ENCODE measurements at regions not wholly inside any gene's neighbourhood (a gene's known extent, or its start where the extent isn't known, plus 50 kb on each side); places are given as distances from the start of the nearest gene placed in this dataset.

GRCh38 chr21:35491114-35491513, 442.0 kb upstream of the RUNX1 start:
- DNase-seq (ENCODE audit: insufficient read length, low spot score): no peak
- no peak for FAIRE-seq
- no peak for TF ChIP-seq POLR2A (IDR thresholded peaks at IDR 0.05; ENCODE audit: low read depth, low read length)

GRCh38 chr21:35489389-35489980, 440.4 kb upstream of the RUNX1 start:
- no peak for FAIRE-seq
- TF ChIP-seq POLR2A (IDR thresholded peaks at IDR 0.05; ENCODE audit: low read depth, low read length): no peak
- DNase-seq (ENCODE audit: insufficient read length, low spot score): no peak

GRCh38 chr21:35488946-35489345, 439.8 kb upstream of the RUNX1 start:
- DNase-seq (ENCODE audit: insufficient read length, low spot score): no peak
- no peak for TF ChIP-seq POLR2A (IDR thresholded peaks at IDR 0.05; ENCODE audit: low read depth, low read length)
- no peak for FAIRE-seq

DNA sequence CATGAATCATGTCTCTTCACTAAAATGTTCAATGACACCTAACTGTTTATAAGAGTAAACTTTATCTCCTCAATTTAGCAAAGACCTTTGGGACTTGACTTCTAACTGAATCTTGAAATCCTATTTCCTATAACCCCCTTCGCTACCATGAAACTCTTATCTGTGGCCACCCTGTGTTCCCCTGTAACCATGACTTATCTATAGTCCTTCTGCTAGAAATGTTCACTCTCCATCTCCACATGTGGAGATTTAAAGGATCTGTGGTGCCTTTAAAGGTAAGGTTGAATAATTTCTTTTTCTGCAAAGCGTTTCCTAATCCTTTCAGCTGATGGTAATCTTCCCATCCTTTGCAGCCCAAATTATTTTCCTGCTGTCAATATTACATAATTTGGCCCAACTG, 436.3 kb upstream of the RUNX1 start:
- DNase-seq (ENCODE audit: insufficient read length, low spot score): no peak
- TF ChIP-seq POLR2A (IDR thresholded peaks at IDR 0.05; ENCODE audit: low read depth, low read length): no peak
- FAIRE-seq: no peak

- DNase-seq (ENCODE audit: insufficient read length, low spot score) (no peak), FAIRE-seq (no peak)
- TF ChIP-seq POLR2A (IDR thresholded peaks at IDR 0.05; ENCODE audit: low read depth, low read length): no peak
These were observed 435.7 kb upstream of the RUNX1 start for GRCh38 chr21:35484851-35485250.

GRCh38 chr21:35484032-35484431, 434.9 kb upstream of the RUNX1 start:
- DNase-seq (ENCODE audit: insufficient read length, low spot score) (no peak), FAIRE-seq (no peak)
- no peak for TF ChIP-seq POLR2A (IDR thresholded peaks at IDR 0.05; ENCODE audit: low read depth, low read length)

GRCh38 chr21:35482933-35483662, 434.0 kb upstream of the RUNX1 start:
- TF ChIP-seq POLR2A (IDR thresholded peaks at IDR 0.05; ENCODE audit: low read depth, low read length): no peak
- no peak for FAIRE-seq
- no peak for DNase-seq (ENCODE audit: insufficient read length, low spot score)

- FAIRE-seq: no peak
- no peak for TF ChIP-seq POLR2A (IDR thresholded peaks at IDR 0.05; ENCODE audit: low read depth, low read length)
- DNase-seq (ENCODE audit: insufficient read length, low spot score): no peak
These were observed 433.0 kb upstream of the RUNX1 start for GRCh38 chr21:35482096-35482495.

- TF ChIP-seq POLR2A (IDR thresholded peaks at IDR 0.05; ENCODE audit: low read depth, low read length): no peak
- FAIRE-seq (no peak), DNase-seq (ENCODE audit: insufficient read length, low spot score) (no peak)
These were observed 431.9 kb upstream of the RUNX1 start for GRCh38 chr21:35481005-35481404.

- TF ChIP-seq POLR2A (IDR thresholded peaks at IDR 0.05; ENCODE audit: low read depth, low read length): no peak
- no peak for FAIRE-seq
- DNase-seq (ENCODE audit: insufficient read length, low spot score): no peak
These were observed 430.4 kb upstream of the RUNX1 start for GRCh38 chr21:35479529-35479928.

DNA sequence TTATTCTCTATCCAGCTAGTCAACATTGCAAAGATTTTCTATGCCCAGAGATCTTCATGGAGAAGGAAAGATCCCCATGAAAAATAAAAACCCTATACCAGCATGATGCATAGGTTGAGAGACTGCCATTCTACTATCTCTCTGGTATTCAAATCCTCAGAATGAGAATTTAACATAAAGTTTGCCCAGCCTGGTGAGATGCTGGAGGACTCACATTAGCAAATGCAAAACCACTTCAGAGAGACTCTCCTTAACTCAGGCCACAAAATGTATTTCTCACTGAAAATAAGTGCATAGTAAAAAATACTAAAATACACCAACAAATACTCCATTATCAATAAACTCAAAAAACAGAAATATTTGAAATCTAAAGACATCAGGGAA, 430.0 kb upstream of the RUNX1 start:
- FAIRE-seq (no peak), DNase-seq (ENCODE audit: insufficient read length, low spot score) (no peak)
- TF ChIP-seq POLR2A (IDR thresholded peaks at IDR 0.05; ENCODE audit: low read depth, low read length): no peak

DNA sequence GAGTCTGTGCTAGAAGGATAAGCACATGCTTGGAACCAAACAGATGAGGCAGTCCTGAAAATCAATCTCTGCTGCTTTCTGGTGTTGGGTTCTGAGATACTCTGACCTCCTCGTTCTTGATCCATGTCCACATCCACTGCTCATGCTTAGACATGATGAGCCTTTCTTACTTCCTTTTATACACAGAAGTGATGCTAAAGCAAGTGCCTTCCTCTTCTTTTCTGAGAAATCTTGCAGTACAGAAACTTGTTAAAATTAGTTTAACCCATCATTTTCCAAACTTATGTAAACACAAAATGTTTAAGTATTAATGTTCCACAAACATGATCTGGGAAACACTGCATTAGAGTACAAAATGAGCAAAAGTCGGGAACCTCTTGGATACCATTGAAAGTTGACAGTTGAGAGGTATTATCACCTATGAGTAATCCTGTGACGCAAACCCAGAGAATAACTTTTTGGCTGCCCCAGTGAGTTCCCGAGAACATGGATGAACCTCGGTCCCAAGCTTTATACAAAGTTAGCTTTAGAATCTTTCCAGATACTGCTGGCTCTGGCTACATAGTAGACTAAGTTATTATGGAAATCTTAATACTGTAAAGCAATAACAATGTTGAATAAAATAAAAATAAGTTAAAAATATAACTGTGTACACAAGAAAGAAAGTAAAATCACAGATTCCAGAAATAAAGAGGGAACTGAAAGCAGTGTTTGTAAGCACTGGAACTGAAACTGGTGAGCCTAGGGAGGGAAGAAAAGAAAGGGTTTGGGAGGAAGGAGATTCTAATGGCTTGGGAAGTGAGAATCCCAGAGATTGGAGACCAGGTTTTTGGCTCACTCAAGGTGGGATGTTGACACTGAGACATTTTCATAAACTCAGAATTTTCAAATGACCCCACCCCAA, 429.3 kb upstream of the RUNX1 start:
- DNase-seq (ENCODE audit: insufficient read length, low spot score) (peak; percentile 21), FAIRE-seq (peak; percentile 53)
- TF ChIP-seq POLR2A (IDR thresholded peaks at IDR 0.05; ENCODE audit: low read depth, low read length): no peak

DNA sequence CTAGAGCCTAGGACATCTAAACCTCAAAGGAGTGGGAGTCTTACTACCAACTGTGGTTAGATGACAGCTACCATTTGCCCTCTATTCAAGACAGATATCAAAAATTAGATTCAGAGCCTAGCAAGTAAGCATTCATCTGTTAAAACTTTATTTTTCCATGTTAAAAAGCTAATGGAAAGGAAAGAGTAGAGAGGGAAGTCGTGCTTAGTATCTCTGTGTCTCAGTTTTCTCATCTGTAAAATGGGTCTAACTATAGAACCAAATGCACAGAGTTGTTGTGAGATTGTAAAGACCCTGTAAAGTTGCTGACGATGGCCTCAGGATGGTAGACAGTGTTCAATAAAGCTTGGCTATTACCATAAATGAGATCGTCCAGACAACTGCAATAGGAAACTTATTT, 428.5 kb upstream of the RUNX1 start:
- no peak for FAIRE-seq
- TF ChIP-seq POLR2A (IDR thresholded peaks at IDR 0.05; ENCODE audit: low read depth, low read length): no peak
- DNase-seq (ENCODE audit: insufficient read length, low spot score): no peak

DNA sequence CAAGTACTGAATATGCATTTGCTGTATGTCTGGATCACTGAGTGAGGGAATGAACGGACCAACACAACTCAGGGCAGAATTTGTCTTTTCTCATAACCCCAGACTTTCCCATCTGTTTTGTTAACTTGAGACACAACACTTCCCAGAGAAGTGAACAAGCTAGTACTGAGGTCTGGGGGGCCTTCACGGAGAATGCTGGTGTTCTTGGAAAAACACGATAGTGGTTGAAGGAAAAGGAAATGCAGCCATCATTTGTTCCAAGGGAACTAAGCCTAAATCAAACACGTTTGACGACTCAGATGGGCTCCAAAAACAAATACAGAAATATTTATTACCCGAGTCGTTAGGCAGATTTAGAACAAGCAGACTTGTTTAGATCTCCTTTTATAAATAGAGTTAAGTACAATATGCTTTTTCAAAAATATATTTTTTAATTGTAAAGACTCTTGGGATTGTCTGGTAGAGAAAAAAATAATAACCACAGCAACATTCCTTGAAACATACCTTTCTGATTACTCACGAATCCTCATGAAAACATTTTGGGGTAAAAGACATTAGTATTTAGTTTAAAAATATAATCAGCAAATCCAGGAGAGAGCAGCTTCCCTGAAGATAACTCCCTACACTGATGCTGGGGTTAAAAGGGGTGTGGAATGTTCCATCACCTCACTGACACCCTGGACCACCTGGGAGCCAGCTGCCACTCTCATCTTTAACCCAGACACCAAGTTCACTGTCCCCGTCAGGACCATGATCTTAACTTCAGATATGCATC, 427.7 kb upstream of the RUNX1 start:
- no peak for FAIRE-seq
- no peak for TF ChIP-seq POLR2A (IDR thresholded peaks at IDR 0.05; ENCODE audit: low read depth, low read length)
- DNase-seq (ENCODE audit: insufficient read length, low spot score): no peak
